Sigmoid colon (tissue), 6 donors: ENCODE measurements at regions not wholly inside any gene's neighbourhood (a gene's known extent, or its start where the extent isn't known, plus 50 kb on each side); places are given as distances from the start of the nearest gene placed in this dataset.

Experiments
- DNase-seq: peaks from one replicate; pipeline ENCODE4 v3.0.0-alpha.2; 2019
- H3K27ac ChIP-seq, 4 donors: fragments of 200-600 bp; sonication (generic); one replicate each; pipeline ENCODE4 v1.5.1; 2016 to 2019; ENCODE audit warnings: mild to moderate bottlenecking in 1 of 4
- H3K27me3 ChIP-seq, 3 donors: fragments of 200-600 bp; sonication (generic); one replicate each; pipeline ENCODE4 v1.5.1; 2019; ENCODE audit warnings: mild to moderate bottlenecking in 1 of 3
- H3K36me3 ChIP-seq, 4 donors: fragments of 200-600 bp; sonication (generic); one replicate each; pipeline ENCODE4 v1.5.1; 2016 to 2019
- H3K4me1 ChIP-seq, 4 donors: fragments of 200-600 bp; sonication (generic); one replicate each; pipeline ENCODE4 v1.5.1; 2017 to 2019
- H3K4me3 ChIP-seq, 4 donors: fragments of 200-600 bp; sonication (generic); one replicate each; pipeline ENCODE4 v1.5.1; 2017 to 2019; ENCODE audit warnings: mild to moderate bottlenecking in 2 of 4, moderate library complexity in 1 of 4
- H3K9me3 ChIP-seq, 4 donors: fragments of 200-600 bp in 3 of 4; sonication (generic) in 3 of 4; one replicate each; pipeline versions ENCODE4 v1.5.1 to v1.6.1; 2013 to 2019
- EP300 ChIP-seq, 4 donors: sonication (generic); formaldehyde crosslinking; IDR thresholded peaks; one replicate each; pipeline ENCODE4 v1.6.1; 2017; ENCODE audit warnings: antibody characterized with exemption in 4 of 4
- POLR2A ChIP-seq, 2 donors: fragments of 450-650 bp; IDR thresholded peaks; one replicate each; pipeline ENCODE4 v1.6.1; 2016; ENCODE audit warnings: antibody characterized with exemption in 2 of 2, mild to moderate bottlenecking in 2 of 2, moderate library complexity in 2 of 2
- POLR2AphosphoS5 ChIP-seq, 4 donors: sonication (generic); formaldehyde crosslinking; IDR thresholded peaks; one replicate each; pipeline ENCODE4 v1.6.1; 2017; ENCODE audit warnings: antibody characterized with exemption in 4 of 4
- WGBS, 2 donors: extraction: QIAGEN DNeasy Blood & Tissue Kit; methylation state at CpG; one replicate each; pipeline ENCODE4 v1.1.7; 2013; 5-methylcytosine and 5-hydroxymethylcytosine counted together
- intact Hi-C: fragments of 100-400 bp; cut with DNase I; formaldehyde crosslinking; loops from one replicate; pipeline ENCODE4 v1.15.1; 2023
- TF ChIP-seq, protein P1 (sequence below), 4 experiments: fragments of 450-650 bp in 3 of 4; fragments of 200-600 bp in 1 of 4; IDR thresholded peaks; one replicate each; pipeline ENCODE4 v1.5.1; 2016 to 2019; ENCODE audit warnings: antibody characterized with exemption in 4 of 4, mild to moderate bottlenecking in 3 of 4, moderate library complexity in 2 of 4
- donor health status: healthy with polysubstance abuse.
- donor health status: healthy.

DNA sequence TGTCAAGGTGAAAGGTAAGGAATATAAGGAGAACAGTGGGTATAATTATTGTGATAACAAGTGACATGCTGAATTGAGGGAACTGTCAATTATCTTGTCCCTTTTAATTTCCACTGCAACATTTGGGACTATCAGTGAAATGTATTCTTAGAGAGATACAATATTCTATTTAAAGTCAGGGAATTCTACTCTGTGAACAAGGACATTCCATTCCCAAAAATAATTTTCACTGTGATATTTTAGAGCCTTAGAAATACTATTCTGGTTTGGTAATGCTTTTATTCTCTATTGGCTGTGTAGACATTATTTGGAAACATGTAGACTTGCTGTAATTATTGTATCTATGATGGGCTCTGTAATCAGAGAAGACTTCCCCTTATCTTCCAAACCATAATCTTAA, 248.0 kb upstream of the PCSK5 start:
- H3K4me1 ChIP-seq = no peaks in the 10 kb centered on the region
- no peaks in the 10 kb centered on the region for H3K9me3 ChIP-seq
- no peak overlapping the region for H3K27ac ChIP-seq
- no peaks in the 10 kb centered on the region for H3K27me3 ChIP-seq
- no peak for DNase-seq
- no peak overlapping the region for H3K4me3 ChIP-seq
- intact Hi-C loops = no loop called here
- TF ChIP-seq, protein P1, sequence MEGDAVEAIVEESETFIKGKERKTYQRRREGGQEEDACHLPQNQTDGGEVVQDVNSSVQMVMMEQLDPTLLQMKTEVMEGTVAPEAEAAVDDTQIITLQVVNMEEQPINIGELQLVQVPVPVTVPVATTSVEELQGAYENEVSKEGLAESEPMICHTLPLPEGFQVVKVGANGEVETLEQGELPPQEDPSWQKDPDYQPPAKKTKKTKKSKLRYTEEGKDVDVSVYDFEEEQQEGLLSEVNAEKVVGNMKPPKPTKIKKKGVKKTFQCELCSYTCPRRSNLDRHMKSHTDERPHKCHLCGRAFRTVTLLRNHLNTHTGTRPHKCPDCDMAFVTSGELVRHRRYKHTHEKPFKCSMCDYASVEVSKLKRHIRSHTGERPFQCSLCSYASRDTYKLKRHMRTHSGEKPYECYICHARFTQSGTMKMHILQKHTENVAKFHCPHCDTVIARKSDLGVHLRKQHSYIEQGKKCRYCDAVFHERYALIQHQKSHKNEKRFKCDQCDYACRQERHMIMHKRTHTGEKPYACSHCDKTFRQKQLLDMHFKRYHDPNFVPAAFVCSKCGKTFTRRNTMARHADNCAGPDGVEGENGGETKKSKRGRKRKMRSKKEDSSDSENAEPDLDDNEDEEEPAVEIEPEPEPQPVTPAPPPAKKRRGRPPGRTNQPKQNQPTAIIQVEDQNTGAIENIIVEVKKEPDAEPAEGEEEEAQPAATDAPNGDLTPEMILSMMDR (IDR thresholded peaks at IDR 0.05) = no peak
- TF ChIP-seq EP300 (IDR thresholded peaks at IDR 0.05) = no peak
- H3K36me3 ChIP-seq = no peaks in the 10 kb centered on the region

DNA sequence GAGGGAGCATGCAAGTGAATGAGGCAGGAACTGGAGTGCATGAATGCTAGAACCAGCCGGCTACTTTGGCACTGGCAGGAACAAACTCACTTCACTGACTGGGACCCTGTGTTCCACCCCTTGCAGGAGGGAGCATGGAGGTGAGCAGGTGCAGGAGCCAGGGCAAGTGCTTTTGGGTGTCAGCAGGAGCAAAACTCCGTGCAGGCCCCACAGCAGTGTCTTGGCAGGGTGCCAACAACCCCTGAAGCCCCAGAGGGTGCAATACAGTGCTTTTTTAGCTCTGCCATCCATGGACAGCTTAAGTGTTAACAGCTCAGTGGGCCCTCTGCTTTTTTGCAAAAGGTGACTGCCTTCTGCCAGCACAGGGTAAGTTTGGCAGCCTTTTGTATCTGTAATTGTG, 245.8 kb upstream of the PCSK5 start:
- H3K36me3 ChIP-seq = no peaks in the 10 kb centered on the region
- no peaks in the 10 kb centered on the region for H3K27me3 ChIP-seq
- H3K27ac ChIP-seq = no peak overlapping the region
- no peak overlapping the region for H3K4me3 ChIP-seq
- 59 to 66% methylated on average over 2 of the region's 2 CpGs for WGBS, 2 donors
- no peaks in the 10 kb centered on the region for H3K9me3 ChIP-seq
- intact Hi-C loops = no loop called here
- H3K4me1 ChIP-seq = no peaks in the 10 kb centered on the region
- no peak for DNase-seq
- TF ChIP-seq POLR2AphosphoS5 (IDR thresholded peaks at IDR 0.05) = no peak
- TF ChIP-seq, protein P1 (IDR thresholded peaks at IDR 0.05) = no peak
- TF ChIP-seq POLR2A (IDR thresholded peaks at IDR 0.05) = no peak
- no peak for TF ChIP-seq EP300 (IDR thresholded peaks at IDR 0.05)

DNA sequence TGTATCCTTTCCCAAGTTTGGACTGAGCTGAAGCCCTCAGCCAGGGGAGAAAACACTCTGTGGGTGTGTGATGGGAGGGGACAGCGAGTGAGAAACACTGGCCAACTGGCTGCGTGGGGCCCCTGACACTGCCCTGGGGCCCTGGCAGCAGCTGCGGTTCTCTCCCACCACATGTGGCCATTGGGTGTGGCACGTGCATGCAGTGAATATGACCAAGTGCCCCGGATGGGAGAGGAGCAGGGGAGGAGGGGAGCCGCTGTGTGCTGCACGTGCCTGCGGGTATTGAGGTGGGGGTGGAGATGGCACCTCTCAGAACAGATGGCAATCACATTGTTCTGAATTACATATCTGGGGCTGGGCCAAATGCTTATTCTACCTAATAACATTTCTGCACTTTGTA, 242.4 kb upstream of the PCSK5 start:
- Histone ChIP-seq H3K27me3 (no peaks in the 10 kb centered on the region), H3K36me3 (no peaks in the 10 kb centered on the region), H3K4me3 (no peak overlapping the region), H3K4me1 (no peaks in the 10 kb centered on the region), H3K27ac (no peak overlapping the region), H3K9me3 (no peaks in the 10 kb centered on the region)
- intact Hi-C loops = no loop called here
- 91% methylated on average over 8 of the region's 8 CpGs for WGBS, 2 donors
- no peak for DNase-seq
- TF ChIP-seq POLR2AphosphoS5 (IDR thresholded peaks at IDR 0.05) (no peak), EP300 (IDR thresholded peaks at IDR 0.05) (no peak)

DNA sequence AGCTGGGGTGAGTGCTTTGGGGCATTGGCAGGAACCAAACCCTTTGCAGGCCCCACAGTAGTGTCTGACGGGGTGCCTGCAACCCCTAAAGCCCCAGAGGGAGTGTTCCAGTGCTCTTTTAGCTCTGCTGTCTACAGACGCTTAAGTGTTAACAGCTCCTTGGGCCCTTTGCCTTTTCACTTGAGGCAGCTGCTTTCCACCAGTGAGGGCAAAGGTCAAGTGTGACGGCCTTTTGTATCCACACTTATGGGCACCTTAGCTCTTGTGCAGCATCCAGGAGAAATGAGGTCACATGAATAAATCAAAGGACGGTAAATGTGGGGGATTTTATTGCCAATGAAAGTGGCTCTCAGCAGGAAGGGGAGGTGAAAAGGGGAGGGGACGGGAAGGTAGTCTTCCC, 241.4 kb upstream of the PCSK5 start:
- H3K4me1 ChIP-seq = no peaks in the 10 kb centered on the region
- no peaks in the 10 kb centered on the region for H3K9me3 ChIP-seq
- intact Hi-C loops = no loop called here
- no peaks in the 10 kb centered on the region for H3K27me3 ChIP-seq
- WGBS, 2 donors = 73 to 80% methylated on average over 5 of the region's 5 CpGs
- H3K27ac ChIP-seq = no peak overlapping the region
- TF ChIP-seq POLR2AphosphoS5 (IDR thresholded peaks at IDR 0.05) = no peak
- TF ChIP-seq POLR2A (IDR thresholded peaks at IDR 0.05) = no peak
- TF ChIP-seq, protein P1 (IDR thresholded peaks at IDR 0.05) = no peak
- TF ChIP-seq EP300 (IDR thresholded peaks at IDR 0.05) = no peak
- no peak for DNase-seq
- no peak overlapping the region for H3K4me3 ChIP-seq
- no peaks in the 10 kb centered on the region for H3K36me3 ChIP-seq

DNA sequence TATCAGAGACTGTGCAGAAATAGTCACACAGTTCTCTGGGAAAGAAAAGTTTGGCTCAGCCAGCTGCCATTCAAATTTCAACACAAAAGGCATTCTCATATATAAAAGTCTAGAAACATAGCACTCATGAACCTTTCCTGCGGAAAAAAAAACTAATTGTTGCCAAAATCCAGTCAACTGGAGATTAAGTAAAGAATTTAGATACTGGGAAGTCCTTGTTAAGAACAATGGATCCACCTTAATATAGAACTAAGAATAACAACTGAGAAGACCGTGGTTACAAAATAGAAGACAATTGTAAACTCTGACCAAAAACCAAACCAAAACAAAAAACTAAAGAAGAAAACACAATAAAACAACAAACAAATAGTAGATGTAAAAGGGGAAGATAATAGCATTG, 238.8 kb upstream of the PCSK5 start:
- 81 to 90% methylated on average over 2 of the region's 2 CpGs for WGBS, 2 donors
- H3K4me3 ChIP-seq = no peak overlapping the region
- no peak for TF ChIP-seq POLR2A (IDR thresholded peaks at IDR 0.05)
- TF ChIP-seq EP300 (IDR thresholded peaks at IDR 0.05) = no peak
- H3K36me3 ChIP-seq = no peaks in the 10 kb centered on the region
- no peaks in the 10 kb centered on the region for H3K4me1 ChIP-seq
- H3K27ac ChIP-seq = no peak overlapping the region
- H3K27me3 ChIP-seq = no peaks in the 10 kb centered on the region
- no peak for DNase-seq
- intact Hi-C loops = no loop called here
- H3K9me3 ChIP-seq = no peaks in the 10 kb centered on the region

DNA sequence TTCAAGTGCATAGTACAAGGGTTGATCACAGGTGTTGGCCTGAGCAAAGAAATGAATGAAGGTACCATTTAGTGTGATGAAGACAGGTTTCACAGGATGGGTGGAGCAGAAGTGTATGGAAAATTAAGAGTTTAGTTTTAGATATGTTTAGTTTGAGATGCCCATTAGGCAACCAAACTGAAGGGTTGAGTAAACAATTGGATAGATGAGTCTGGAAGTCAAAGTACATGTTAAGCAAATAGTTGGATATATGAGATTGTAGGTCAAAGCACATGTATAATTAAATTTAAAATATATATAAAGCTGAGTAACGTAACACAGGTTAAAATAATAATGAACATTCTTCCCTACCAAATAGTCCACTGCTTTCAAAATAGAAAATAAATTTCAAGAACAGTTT, 237.1 kb upstream of the PCSK5 start:
- TF ChIP-seq, protein P1 (IDR thresholded peaks at IDR 0.05) = no peak
- TF ChIP-seq POLR2A (IDR thresholded peaks at IDR 0.05) (no peak), EP300 (IDR thresholded peaks at IDR 0.05) (no peak), POLR2AphosphoS5 (IDR thresholded peaks at IDR 0.05) (no peak)
- WGBS, 2 donors = 22 to 65% methylated on average over 1 of the region's 1 CpG

More for the DNA sequence above, 237.1 kb upstream of the PCSK5 start:
- no peak overlapping the region for H3K27ac ChIP-seq
- H3K36me3 ChIP-seq = no peaks in the 10 kb centered on the region
- no peak overlapping the region for H3K4me3 ChIP-seq
- DNase-seq = no peak
- H3K9me3 ChIP-seq = no peaks in the 10 kb centered on the region
- no peaks in the 10 kb centered on the region for H3K27me3 ChIP-seq
- H3K4me1 ChIP-seq = no peaks in the 10 kb centered on the region
- intact Hi-C loops = no loop called here
